ENCODE measurements at regions not wholly inside any gene's neighbourhood (a gene's known extent, or its start where the extent isn't known, plus 50 kb on each side); places are given as distances from the start of the nearest gene placed in this dataset.

DNA sequence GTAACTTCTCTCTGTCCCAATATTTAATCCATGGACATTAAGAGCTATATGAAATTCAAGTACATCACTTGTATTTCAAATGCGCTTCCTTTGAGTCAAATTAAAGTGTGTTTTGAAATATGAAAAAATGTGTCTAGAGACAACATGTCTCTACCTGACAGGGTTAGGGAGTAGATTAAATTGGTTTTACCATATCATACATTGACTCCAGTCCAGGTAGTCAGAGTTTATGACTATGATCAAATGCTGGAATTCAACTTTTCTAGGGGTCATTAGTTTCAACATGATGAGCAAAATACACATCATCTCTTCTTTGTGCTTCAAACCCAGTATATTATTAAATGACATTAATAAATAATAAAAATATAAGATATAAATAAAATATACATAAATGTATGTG, 259.2 kb downstream of the CDH10 start:
- no peak for DNase-seq

- no peak for DNase-seq
These were observed 256.3 kb downstream of the CDH10 start for GRCh38 chr5:24388448-24388847.

- no peak for DNase-seq
These were observed 254.8 kb downstream of the CDH10 start for GRCh38 chr5:24389968-24390367.

DNA sequence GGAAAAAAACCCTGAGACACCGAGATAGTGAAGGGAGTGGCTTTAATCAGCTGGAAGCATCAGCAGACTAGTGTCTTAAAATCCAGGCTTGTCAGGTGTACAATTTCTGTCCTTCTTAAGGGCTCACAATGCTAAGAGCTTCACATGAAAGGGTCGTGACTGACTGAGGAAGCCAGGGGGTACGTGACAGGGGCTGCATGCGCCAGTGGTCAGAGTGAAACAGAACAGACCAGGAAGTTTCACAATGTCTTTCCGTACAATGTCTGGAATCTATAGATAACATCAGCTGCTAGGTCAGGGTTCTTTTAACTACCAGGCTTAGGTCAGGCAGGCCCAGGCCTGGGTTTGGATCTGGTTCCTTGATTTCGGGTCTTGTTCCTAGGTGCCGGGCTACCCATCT, 253.0 kb downstream of the CDH10 start:
- DNase-seq: no peak

- no peak for DNase-seq
These were observed 247.2 kb downstream of the CDH10 start for GRCh38 chr5:24397601-24398000.

GRCh38 chr5:24401773-24402172, 243.0 kb downstream of the CDH10 start:
- DNase-seq: no peak

GRCh38 chr5:24407466-24407865, 237.3 kb downstream of the CDH10 start:
- no peak for DNase-seq

DNA sequence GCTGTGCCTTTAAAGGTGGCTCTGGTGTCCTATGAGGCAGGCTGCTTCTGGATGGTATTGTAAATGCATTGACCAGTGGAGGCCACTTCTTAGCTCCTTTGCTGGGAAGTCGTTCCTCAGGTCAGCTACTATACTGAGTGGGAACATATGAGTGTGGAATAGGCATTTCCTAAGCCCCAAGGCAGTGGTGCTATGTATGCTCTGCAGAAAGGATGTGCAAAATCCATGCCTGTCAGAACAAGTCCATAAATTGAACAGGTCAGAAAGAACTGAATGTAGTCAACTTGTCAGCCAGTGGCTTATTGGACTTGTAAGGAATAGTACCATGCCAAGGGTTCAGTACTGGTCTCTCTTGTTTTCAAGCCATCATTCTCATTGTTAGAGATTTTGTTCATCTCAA, 216.4 kb downstream of the CDH10 start:
- DNase-seq: no peak

DNA sequence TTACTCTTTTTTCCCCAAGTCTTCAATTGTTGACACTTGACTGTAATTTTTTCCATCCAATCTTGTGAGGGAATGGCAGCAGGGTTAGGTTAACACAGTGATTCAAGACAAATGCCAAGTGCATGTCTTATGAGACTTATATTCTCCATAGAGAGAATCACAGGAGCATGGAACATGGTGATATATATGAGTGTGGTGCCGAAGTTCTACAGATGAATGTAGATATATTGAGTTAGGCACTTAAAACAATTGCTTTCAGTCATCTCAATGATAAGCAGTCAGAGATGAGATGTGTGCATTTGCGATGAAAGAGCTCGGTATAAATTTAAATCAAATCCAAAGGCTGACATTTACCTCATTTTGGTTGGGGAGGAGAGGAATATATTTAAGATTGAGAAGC, 211.2 kb downstream of the CDH10 start:
- no peak for DNase-seq

Measured in right forelimb (tissue), 1 donor.